ENCODE measurements at regions not wholly inside any gene's neighbourhood (a gene's known extent, or its start where the extent isn't known, plus 50 kb on each side); places are given as distances from the start of the nearest gene placed in this dataset.

GRCh38 chr5:90251447-90251846 is 158.1 kb downstream of the CETN3 start:
- TF ChIP-seq, protein P1, sequence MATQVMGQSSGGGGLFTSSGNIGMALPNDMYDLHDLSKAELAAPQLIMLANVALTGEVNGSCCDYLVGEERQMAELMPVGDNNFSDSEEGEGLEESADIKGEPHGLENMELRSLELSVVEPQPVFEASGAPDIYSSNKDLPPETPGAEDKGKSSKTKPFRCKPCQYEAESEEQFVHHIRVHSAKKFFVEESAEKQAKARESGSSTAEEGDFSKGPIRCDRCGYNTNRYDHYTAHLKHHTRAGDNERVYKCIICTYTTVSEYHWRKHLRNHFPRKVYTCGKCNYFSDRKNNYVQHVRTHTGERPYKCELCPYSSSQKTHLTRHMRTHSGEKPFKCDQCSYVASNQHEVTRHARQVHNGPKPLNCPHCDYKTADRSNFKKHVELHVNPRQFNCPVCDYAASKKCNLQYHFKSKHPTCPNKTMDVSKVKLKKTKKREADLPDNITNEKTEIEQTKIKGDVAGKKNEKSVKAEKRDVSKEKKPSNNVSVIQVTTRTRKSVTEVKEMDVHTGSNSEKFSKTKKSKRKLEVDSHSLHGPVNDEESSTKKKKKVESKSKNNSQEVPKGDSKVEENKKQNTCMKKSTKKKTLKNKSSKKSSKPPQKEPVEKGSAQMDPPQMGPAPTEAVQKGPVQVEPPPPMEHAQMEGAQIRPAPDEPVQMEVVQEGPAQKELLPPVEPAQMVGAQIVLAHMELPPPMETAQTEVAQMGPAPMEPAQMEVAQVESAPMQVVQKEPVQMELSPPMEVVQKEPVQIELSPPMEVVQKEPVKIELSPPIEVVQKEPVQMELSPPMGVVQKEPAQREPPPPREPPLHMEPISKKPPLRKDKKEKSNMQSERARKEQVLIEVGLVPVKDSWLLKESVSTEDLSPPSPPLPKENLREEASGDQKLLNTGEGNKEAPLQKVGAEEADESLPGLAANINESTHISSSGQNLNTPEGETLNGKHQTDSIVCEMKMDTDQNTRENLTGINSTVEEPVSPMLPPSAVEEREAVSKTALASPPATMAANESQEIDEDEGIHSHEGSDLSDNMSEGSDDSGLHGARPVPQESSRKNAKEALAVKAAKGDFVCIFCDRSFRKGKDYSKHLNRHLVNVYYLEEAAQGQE (IDR thresholded peaks at IDR 0.05; ENCODE audit: insufficient read depth in 1 of 2, low read depth in 2 of 2, low read length in 1 of 2) = no peak
- TF ChIP-seq CTCF (IDR thresholded peaks at IDR 0.05) = no peak
- no peak for TF ChIP-seq TCF7L2 (IDR thresholded peaks at IDR 0.05; ENCODE audit: low read depth, low read length)
